Suppressor macrophage treated with lipopolysaccharide for 4 hours (primary cell): ENCODE measurements at regions not wholly inside any gene's neighbourhood (a gene's known extent, or its start where the extent isn't known, plus 50 kb on each side); places are given as distances from the start of the nearest gene placed in this dataset.
"Not testable (repeated sequence)": the region's sequence is repeated elsewhere in the genome, so short reads cannot be mapped to it uniquely, and the experiment has no call there.

Experiments
- DNase-seq: peaks from one replicate; pipeline ENCODE4 v3.0.0-alpha.2; 2020

- DNase-seq: no peak
Measured at GRCh38 chr11:29131055-29131454, 885.8 kb downstream of the KCNA4 start.

GRCh38 chr11:29129844-29130243, 887.0 kb downstream of the KCNA4 start:
- no peak for DNase-seq

- no peak for DNase-seq
Measured at GRCh38 chr11:29127461-29127860, 889.4 kb downstream of the KCNA4 start.

DNA sequence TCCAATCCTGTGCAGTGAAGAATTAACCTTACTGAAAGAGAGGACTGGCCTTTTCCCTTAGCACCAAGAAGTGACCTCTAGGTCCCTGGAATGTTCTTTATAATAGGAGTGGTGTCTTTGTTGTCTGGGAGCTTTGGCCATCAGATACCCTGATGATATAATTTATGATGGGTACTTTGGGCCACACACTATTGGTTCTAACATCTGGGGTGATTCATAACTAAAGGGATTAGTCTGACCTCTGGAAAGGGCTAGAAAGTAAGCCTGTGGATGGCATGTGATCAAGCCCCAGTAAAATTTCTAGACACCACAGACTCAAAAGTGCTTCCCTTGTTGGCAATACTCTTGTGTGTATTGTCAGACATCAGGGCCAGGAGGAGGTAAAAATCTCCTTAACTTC, 891.2 kb downstream of the KCNA4 start:
- DNase-seq: no peak

DNA sequence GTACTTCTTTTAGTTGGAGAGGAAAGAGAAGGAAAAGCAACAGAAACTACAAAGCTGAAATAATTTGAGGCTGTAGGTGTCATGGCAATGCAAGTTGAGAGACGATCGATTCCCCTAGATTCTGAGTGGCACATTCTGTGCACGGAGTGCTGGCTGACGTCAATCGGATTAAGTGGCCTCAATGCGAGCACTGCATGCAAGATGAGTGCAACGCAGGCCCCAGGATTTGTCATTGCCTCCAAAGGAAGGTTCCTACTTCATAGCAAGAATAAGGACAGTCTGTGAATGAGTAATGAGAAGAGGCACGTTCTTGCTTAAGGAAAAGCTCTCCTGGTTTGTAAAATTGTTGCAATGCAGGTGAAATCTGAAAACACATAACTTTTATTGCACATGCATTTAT, 892.4 kb downstream of the KCNA4 start:
- no peak for DNase-seq

- no peak for DNase-seq
Measured at GRCh38 chr11:29119707-29120618, 896.9 kb downstream of the KCNA4 start.

- DNase-seq: no peak
Measured at GRCh38 chr11:29119116-29119515, 897.7 kb downstream of the KCNA4 start.

DNA sequence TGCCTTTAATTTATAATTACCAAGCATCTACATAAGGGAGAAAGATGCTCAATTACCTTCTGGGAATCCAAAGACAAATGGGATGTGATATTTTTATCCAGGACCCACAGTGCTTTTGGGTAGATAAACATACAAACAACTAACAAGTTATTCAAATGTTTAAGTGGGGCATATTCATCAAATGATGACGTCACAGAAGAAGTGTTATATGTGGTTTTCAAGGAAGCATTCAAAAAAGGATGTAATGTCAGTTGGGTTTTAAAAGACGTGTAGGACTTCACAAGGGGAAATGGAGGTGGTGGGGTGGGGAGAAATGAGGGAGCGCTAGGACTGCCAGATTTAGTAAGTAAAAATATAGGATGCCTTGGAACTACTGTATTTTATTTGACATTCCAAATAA, 915.9 kb downstream of the KCNA4 start:
- DNase-seq: no peak

- no peak for DNase-seq
Measured at GRCh38 chr11:29095821-29096220, 921.0 kb downstream of the KCNA4 start.

GRCh38 chr11:29093416-29094120, 923.3 kb downstream of the KCNA4 start:
- no peak for DNase-seq

GRCh38 chr11:29087200-29087812, 929.5 kb downstream of the KCNA4 start:
- DNase-seq: no peak

DNA sequence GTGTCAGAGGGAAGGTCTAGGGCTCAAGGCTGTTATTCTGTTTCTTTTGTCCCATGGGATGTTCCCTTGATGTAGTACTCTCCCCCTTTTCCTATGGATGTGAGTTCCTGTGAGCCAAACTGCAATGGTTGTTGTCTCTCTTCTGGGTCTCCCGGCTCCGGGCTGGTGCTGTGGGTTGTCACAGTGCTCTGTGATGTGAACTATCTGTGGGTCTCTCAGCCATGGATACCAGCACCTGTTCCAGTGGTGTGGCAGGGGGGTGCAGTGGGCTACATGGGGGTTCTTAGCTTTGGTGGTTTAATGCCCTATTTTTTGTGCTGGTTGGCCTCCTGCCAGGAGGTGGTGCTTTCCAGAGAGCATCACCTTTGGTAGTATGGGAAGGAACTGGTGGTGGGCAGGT, 941.1 kb downstream of the KCNA4 start:
- DNase-seq: no peak

DNA sequence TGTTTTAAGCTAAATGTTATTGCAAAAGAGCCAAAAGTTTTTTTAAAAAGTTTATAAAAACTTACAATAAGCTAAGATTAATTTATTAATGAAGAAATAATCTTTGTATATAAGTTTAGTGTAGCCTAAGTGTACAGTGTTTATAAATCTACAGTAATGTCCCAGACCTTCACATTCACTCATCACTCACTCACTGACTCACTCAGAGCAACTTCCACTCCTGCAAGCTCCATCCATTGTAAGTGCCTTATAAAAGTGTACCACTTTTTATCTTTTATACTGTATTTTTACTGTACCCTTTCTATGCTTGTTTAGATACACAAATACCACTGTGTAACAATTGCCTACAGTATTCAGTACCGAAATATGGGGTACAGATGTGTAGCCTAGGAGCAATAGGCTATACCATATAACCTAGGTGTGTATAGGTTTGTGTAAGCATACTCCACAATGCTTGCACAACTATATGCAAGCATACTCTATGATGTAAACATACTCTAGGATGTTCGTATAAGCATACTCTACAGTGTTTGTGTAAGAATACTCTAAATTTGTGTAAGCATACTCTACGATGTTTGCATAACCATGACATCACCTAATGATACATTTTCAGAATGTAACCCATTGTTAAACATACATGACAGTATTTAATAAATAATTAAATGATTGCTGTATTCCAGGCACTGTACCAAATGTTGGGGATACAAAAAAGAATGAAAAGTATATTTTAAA, 953.0 kb downstream of the KCNA4 start:
- DNase-seq: no peak

DNA sequence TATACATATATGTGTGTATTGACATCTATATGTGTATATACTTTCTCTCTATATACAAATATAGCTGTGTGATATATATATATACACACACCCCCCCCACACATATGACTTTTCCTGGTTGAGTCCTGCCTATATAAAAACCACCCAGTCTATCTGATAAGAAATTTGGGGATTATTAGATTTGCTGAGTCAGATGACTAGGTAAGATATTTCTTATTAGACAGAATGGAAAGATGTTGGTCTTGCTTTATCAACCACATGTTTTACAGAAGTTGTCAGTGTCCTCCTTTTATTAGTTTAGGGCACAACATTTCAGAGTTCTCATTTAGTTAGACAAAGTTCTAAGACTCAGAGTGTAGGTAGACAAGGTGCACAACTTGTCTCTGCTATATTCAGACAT, 953.3 kb downstream of the METTL15 start:
- no peak for DNase-seq

- not testable (repeated sequence) for DNase-seq
Measured at GRCh38 chr11:29056487-29056886, 948.3 kb downstream of the METTL15 start.

DNA sequence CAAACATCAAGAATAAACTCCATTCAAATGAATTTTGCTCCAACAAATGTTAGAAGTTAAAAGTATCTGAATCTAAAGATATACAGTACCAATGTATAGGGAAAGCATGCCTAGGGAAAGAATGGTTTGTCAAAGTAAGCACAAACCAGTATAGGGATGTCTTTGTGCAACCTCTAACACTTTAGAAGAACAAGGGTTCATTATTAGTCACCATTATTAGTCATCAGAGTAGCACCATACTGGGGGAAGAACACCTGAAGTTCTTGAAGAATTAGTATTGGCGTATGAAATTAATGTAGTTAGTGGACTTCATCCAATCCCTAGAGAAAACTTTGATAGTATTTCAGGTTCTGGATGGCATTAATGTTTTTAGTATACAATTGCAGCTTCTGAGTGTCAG, 943.7 kb downstream of the METTL15 start:
- no peak for DNase-seq

GRCh38 chr11:29050962-29051361, 942.8 kb downstream of the METTL15 start:
- not testable (repeated sequence) for DNase-seq

- DNase-seq: no peak
Measured at GRCh38 chr11:29040489-29040888, 932.3 kb downstream of the METTL15 start.

DNA sequence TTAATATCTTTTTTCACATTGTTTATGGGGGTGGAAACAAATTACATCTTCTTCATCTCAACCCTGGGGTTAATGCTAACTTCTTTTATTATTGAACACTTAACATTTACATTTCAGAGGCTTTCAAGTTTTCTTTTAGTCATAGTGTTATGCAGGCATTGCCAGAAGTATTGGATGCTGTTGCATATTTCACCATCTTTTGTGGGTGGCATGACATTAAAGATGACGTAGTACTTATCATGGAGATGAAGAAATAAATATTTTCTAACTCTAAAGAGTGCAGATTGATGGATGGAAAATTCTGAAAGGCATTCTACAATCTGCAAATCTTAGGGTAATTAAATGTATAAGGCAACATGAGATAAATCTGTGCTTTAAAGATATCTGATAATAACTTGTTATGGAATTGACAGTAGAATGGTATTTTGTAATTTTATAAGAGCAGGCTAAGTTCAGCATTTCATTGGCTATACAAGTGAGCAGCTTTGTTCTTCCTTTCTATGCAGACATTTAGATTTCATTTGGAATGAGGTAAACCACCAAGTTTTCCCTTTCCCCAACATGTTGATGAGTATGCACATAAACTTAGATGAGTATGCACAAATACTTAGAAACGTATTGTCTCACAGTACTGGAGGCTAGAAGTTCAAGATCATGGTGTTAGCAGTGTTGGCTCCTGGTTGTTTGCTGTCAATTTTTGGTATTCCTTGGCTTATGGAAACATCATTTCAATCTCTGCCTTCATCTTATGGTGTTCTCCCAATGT, 924.4 kb downstream of the METTL15 start:
- DNase-seq: no peak

DNA sequence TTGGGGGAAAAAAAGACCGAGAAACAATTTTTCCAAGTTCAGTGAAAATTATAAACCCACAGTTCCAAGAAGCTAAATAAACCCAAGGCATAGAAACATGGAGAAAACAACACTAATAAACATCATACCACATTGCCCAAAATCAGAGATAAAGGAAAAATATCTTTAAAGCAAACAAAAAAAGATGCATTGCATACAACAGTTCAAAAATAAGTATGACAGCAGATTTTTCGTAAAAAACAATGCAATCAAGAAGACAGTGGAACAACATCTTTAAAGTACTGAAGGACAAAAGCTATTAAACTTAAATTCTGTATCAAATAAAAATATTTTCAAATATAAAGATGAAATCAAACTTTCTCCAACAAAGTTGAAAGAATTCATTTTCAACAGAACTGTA, 921.3 kb downstream of the METTL15 start:
- DNase-seq: no peak

GRCh38 chr11:29027436-29027835, 919.2 kb downstream of the METTL15 start:
- no peak for DNase-seq

- DNase-seq: no peak
Measured at GRCh38 chr11:29026286-29026685, 918.1 kb downstream of the METTL15 start.
